Thyroid gland (tissue), 4 donors: ENCODE measurements at regions not wholly inside any gene's neighbourhood (a gene's known extent, or its start where the extent isn't known, plus 50 kb on each side); places are given as distances from the start of the nearest gene placed in this dataset.
A peak's percentile ranks its signal among the peaks of the same experiment; 100 is the strongest.

Source experiments
- DNase-seq, 2 donors: peaks; one replicate each; pipeline ENCODE4 v3.0.0-alpha.2; 2019
- H3K27ac ChIP-seq, 3 donors: fragments of 200-600 bp; sonication (generic); 1 replicate in 2 of 3; 2 replicates in 1 of 3; pipeline ENCODE4 v1.5.1; 2016 to 2019; ENCODE audit warnings: mild to moderate bottlenecking in 1 of 3, moderate library complexity in 1 of 3
- H3K27me3 ChIP-seq: fragments of 200-600 bp; sonication (generic); one replicate; pipeline ENCODE4 v1.5.1; 2019
- H3K36me3 ChIP-seq, 2 donors: fragments of 200-600 bp; sonication (generic); one replicate each; pipeline ENCODE4 v1.5.1; 2016 to 2019
- H3K4me1 ChIP-seq, 2 donors: fragments of 200-600 bp; sonication (generic); one replicate each; pipeline ENCODE4 v1.5.1; 2017 to 2019
- H3K4me3 ChIP-seq, 3 donors: fragments of 200-600 bp; sonication (generic); replicated peaks in 1 of 3; 1 replicate in 2 of 3; 2 replicates in 1 of 3; pipeline ENCODE4 v1.5.1; 2016; ENCODE audit warnings: mild to moderate bottlenecking in 1 of 3
- H3K9me3 ChIP-seq: fragments of 200-600 bp; sonication (generic); one replicate; pipeline ENCODE4 v1.5.1; 2017
- CTCF ChIP-seq, 6 experiments: fragments of 200-600 bp in 3 of 6; fragments of 450-650 bp in 3 of 6; sonication (generic) in 3 of 6; IDR thresholded peaks; one replicate each; pipeline ENCODE4 v1.5.1; 2016 to 2019; ENCODE audit warnings: antibody characterized with exemption in 6 of 6, mild to moderate bottlenecking in 2 of 6, inconsistent platforms in 1 of 6, moderate library complexity in 1 of 6
- POLR2A ChIP-seq, 2 donors: fragments of 450-650 bp; IDR thresholded peaks; one replicate each; pipeline ENCODE4 v1.6.1; 2017; ENCODE audit warnings: antibody characterized with exemption in 2 of 2, mild to moderate bottlenecking in 2 of 2, moderate library complexity in 1 of 2
- WGBS, 2 donors: methylation state at CpG; one replicate each; pipeline ENCODE4 v1.1.5; 2017; 5-methylcytosine and 5-hydroxymethylcytosine counted together
- intact Hi-C: fragments of 100-400 bp; cut with DNase I; formaldehyde crosslinking; loops from one replicate; pipeline ENCODE4 v1.15.1; 2023

DNA sequence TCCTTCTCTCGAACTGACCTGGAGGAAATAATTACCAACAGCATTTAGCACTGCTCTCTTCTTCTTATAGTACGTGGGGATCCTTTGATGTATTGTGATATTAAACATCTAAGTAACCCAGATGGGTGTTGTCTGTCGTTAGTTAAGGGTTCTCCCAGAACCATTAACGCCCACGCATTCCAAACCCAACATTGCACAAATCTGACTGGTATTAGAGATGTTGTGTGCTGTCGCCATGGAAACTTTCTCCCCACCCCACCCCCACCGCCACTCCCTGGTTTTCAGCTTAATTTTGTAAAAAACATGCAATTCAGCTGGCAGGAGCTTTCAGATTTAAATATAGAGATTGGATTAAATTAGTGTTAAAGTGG lies 1495.2 kb downstream of the TBC1D22A start:
- no peak for DNase-seq
- intact Hi-C loops: no loop called here
- 73 to 76% methylated on average over 7 of the region's 7 CpGs for WGBS, 2 donors

GRCh38 chr22:48256776-48257684 lies 1494.6 kb downstream of the TBC1D22A start:
- WGBS, 2 donors: 78 to 91% methylated on average over 16 to 21 of the region's 21 CpGs
- no peaks in the 10 kb centered on the region for H3K27me3 ChIP-seq
- no peaks in the 10 kb centered on the region for H3K9me3 ChIP-seq
- intact Hi-C loops: no loop called here
- TF ChIP-seq CTCF (IDR thresholded peaks at IDR 0.05): no peak
- TF ChIP-seq POLR2A (IDR thresholded peaks at IDR 0.05): no peak
- DNase-seq: no peak
- peaks cover 9 to 10% of the 10 kb centered on the region in 2 donors for H3K4me1 ChIP-seq
- H3K4me3 ChIP-seq: no peak overlapping the region
- no peaks in the 10 kb centered on the region for H3K36me3 ChIP-seq
- no peak overlapping the region for H3K27ac ChIP-seq

More for the DNA sequence above, 1495.2 kb downstream of the TBC1D22A start:
- Histone ChIP-seq H3K36me3 (no peaks in the 10 kb centered on the region), H3K27me3 (no peaks in the 10 kb centered on the region), H3K4me3 (no peak overlapping the region), H3K27ac (no peak overlapping the region), H3K9me3 (no peaks in the 10 kb centered on the region), H3K4me1 (peaks cover 9 to 10% of the 10 kb centered on the region in 2 donors)
- TF ChIP-seq CTCF (IDR thresholded peaks at IDR 0.05): no peak
- TF ChIP-seq POLR2A (IDR thresholded peaks at IDR 0.05): no peak

DNA sequence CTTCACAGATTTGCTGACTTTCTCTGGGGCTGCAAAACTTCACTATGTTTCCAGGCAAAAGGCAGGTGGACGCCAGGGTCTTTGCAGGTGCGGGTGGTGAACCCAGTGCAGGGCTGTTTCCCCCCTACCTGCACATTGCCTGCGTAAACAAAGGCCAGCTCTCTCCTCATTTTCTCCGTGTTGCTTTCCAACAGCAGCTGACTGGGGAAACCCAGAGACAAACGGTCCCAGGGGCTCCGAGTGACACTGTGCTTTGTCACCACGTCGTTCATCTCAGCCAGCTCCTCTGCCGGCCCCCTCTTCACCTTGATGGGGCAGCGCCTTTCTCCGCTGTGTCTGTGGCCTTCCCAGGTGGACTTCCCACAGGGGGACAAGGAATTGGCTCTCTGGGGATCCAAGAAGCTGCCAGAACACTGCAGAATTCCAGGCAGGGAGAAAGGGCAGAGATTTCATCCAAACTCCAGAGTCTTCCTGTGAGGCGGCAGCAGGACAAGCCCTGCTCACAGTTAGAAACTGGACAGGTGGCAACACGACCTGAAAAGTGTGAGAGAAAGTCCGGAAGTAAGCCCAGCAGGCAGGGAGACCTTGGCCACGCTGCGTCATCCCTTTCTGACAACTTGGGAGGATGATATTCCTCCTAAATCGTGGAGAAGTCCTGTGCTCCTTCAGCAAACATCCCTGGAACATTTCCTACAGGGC lies 1493.7 kb downstream of the TBC1D22A start:
- DNase-seq: no peak
- WGBS, 2 donors: 59 to 62% methylated on average over 17 of the region's 17 CpGs
- H3K27me3 ChIP-seq: no peaks in the 10 kb centered on the region
- no peak overlapping the region for H3K27ac ChIP-seq
- peaks cover 9 to 10% of the 10 kb centered on the region in 2 donors for H3K4me1 ChIP-seq
- TF ChIP-seq POLR2A (IDR thresholded peaks at IDR 0.05) (no peak), CTCF (IDR thresholded peaks at IDR 0.05) (no peak)
- H3K36me3 ChIP-seq: no peaks in the 10 kb centered on the region
- no peak overlapping the region for H3K4me3 ChIP-seq
- no peaks in the 10 kb centered on the region for H3K9me3 ChIP-seq
- intact Hi-C loops: no loop called here

GRCh38 chr22:48254311-48254873 lies 1491.9 kb downstream of the TBC1D22A start:
- no peak overlapping the region for H3K4me3 ChIP-seq
- peaks cover 9 to 10% of the 10 kb centered on the region in 2 donors for H3K4me1 ChIP-seq
- WGBS, 2 donors: 12 to 13% methylated on average over 13 of the region's 13 CpGs
- no peaks in the 10 kb centered on the region for H3K9me3 ChIP-seq
- intact Hi-C loops: no loop called here
- H3K27ac ChIP-seq: no peak overlapping the region
- no peaks in the 10 kb centered on the region for H3K36me3 ChIP-seq
- no peaks in the 10 kb centered on the region for H3K27me3 ChIP-seq
- no peak for TF ChIP-seq CTCF (IDR thresholded peaks at IDR 0.05)
- TF ChIP-seq POLR2A (IDR thresholded peaks at IDR 0.05): no peak
- DNase-seq: peak in 1 of 2 donors; percentile 11
